Esophagus (tissue), 2 donors: ENCODE measurements at regions not wholly inside any gene's neighbourhood (a gene's known extent, or its start where the extent isn't known, plus 50 kb on each side); places are given as distances from the start of the nearest gene placed in this dataset.

Experiments
- H3K27ac ChIP-seq, 2 donors: one replicate each; pipeline ENCODE4 v1.5.1; 2013; ENCODE audit warnings: low read depth in 2 of 2, mild to moderate bottlenecking in 2 of 2, inconsistent platforms in 1 of 2, low read length in 1 of 2, moderate library complexity in 1 of 2
- H3K27me3 ChIP-seq, 2 donors: one replicate each; pipeline ENCODE4 v1.6.1; 2013; ENCODE audit warnings: low read length in 2 of 2, control low read depth in 1 of 2, mild to moderate bottlenecking in 1 of 2; ENCODE audit not compliant: insufficient read depth in 2 of 2, control insufficient read depth in 1 of 2
- H3K36me3 ChIP-seq, 2 donors: one replicate each; pipeline ENCODE4 v1.6.1; 2013; ENCODE audit warnings: low read length in 1 of 2; ENCODE audit not compliant: control insufficient read depth in 2 of 2, insufficient read depth in 2 of 2
- H3K4me1 ChIP-seq, 2 donors: one replicate each; pipeline ENCODE4 v1.6.1; 2013; ENCODE audit warnings: low read length in 1 of 2; ENCODE audit not compliant: control insufficient read depth in 2 of 2, insufficient read depth in 2 of 2
- H3K4me3 ChIP-seq, 2 donors: one replicate each; pipeline ENCODE4 v1.5.1; 2013; ENCODE audit warnings: low read length in 2 of 2, mild to moderate bottlenecking in 2 of 2, low read depth in 1 of 2, moderate library complexity in 1 of 2
- H3K9me3 ChIP-seq, 2 donors: one replicate each; pipeline ENCODE4 v1.6.1; 2013; ENCODE audit warnings: mild to moderate bottlenecking in 2 of 2, low read depth in 1 of 2, low read length in 1 of 2, moderate library complexity in 1 of 2; ENCODE audit not compliant: control insufficient read depth in 2 of 2, insufficient read depth in 1 of 2
- WGBS, 2 donors: extraction: QIAGEN DNeasy Blood & Tissue Kit; methylation state at CpG; one replicate each; pipeline ENCODE4 v1.1.7; 2013; 5-methylcytosine and 5-hydroxymethylcytosine counted together
- donor health status: healthy with polysubstance abuse.
- donor health status: Bipolar disorder and iron deficiency.

DNA sequence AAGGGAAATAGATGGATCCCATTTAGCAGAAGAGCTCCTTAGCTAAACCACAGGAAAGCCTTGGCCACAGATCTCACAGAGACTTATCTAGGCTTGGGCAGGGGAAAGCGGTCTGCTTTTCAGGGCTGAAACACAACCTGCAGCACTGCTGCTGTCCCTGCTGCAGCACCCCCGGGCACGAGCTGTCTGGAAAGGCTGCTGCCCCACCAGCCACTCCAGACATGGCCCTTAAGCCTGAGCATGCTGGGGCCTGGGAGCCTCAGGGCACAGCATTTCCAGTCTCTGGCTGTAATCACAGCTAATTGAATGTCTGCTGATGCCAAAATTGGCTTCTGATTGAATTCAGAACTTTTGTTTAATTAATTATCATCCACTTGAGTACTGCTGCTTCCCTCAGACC, 115.0 kb downstream of the TMPRSS5 start:
- H3K4me1 ChIP-seq: no peaks in the 10 kb centered on the region
- no peak overlapping the region for H3K4me3 ChIP-seq
- no peaks in the 10 kb centered on the region for H3K27me3 ChIP-seq
- no peaks in the 10 kb centered on the region for H3K36me3 ChIP-seq
- H3K9me3 ChIP-seq: no peaks in the 10 kb centered on the region
- 34 to 42% methylated on average over 3 of the region's 3 CpGs for WGBS, 2 donors
- H3K27ac ChIP-seq: no peak overlapping the region

- H3K9me3 ChIP-seq: no peaks in the 10 kb centered on the region
- H3K36me3 ChIP-seq: no peaks in the 10 kb centered on the region
- H3K4me3 ChIP-seq: no peak overlapping the region
- no peaks in the 10 kb centered on the region for H3K27me3 ChIP-seq
- H3K4me1 ChIP-seq: no peaks in the 10 kb centered on the region
- 77 to 78% methylated on average over 4 of the region's 4 CpGs for WGBS, 2 donors
- no peak overlapping the region for H3K27ac ChIP-seq
These were observed 112.1 kb upstream of the DRD2 start for GRCh38 chr11:113587308-113587739.

GRCh38 chr11:113584371-113584770, 109.2 kb upstream of the DRD2 start:
- Histone ChIP-seq H3K4me3 (no peak overlapping the region), H3K4me1 (no peaks in the 10 kb centered on the region), H3K27ac (no peak overlapping the region), H3K27me3 (no peaks in the 10 kb centered on the region), H3K9me3 (no peaks in the 10 kb centered on the region), H3K36me3 (no peaks in the 10 kb centered on the region)
- 96 to 97% methylated on average over 6 of the region's 6 CpGs for WGBS, 2 donors

DNA sequence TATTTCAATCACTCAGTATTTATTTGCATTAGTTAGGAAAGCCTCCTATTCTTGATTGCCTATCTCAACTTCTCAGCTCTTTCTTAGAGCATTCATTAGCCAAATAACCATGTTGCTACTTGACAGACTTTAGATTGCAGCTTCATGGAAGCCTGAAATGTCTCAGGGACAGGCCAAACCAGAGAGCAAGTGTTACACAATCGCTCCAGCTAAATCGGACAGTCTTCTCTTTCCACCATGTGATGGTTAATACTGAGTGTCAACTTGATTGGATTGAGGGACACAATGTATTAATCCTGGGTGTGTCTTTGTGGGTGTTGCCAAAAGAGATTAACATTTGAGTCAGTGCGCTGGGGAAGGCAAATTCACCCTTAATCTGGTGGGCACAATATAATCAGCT, 106.5 kb upstream of the DRD2 start:
- 65 to 78% methylated on average over 3 of the region's 3 CpGs for WGBS, 2 donors
- Histone ChIP-seq H3K9me3 (no peaks in the 10 kb centered on the region), H3K27me3 (no peaks in the 10 kb centered on the region), H3K36me3 (no peaks in the 10 kb centered on the region), H3K4me1 (peaks cover 0 to 2% of the 10 kb centered on the region in 2 donors), H3K27ac (no peak overlapping the region), H3K4me3 (no peak overlapping the region)

DNA sequence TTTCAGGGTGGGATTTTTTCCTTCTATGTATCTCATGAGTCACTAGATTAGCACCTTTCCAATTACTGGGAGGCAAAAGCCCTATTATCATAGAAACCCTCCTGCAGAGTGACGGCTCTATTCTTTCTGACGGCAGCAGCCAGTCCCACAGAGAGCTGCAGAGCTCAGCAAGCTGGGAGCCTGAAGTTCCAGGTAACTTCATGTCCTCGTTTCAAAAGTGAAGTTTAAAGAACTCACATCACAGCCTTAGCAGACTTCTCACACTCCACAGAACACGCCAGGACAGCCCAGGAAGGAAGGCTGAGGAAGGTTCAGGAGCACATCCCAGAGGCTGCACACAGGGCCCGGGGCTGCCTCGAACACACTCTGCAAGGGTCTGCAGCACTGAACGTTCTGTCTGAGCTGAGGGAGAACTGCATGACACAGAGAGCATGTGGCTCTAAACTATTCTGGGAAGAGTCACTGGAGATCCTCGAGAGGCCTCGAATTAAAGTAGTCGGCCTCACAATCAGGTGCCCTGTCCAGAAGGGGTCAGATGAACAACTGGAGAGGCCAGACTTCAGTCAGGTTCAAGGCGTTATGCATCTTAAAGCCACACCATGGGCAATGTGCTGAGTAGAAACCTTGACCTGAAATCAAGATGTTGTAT, 104.2 kb upstream of the DRD2 start:
- Histone ChIP-seq H3K9me3 (no peaks in the 10 kb centered on the region), H3K4me1 (peaks cover 0 to 2% of the 10 kb centered on the region in 2 donors), H3K27me3 (no peaks in the 10 kb centered on the region), H3K4me3 (no peak overlapping the region), H3K27ac (no peak overlapping the region), H3K36me3 (no peaks in the 10 kb centered on the region)
- WGBS, 2 donors: 74 to 75% methylated on average over 11 of the region's 11 CpGs

DNA sequence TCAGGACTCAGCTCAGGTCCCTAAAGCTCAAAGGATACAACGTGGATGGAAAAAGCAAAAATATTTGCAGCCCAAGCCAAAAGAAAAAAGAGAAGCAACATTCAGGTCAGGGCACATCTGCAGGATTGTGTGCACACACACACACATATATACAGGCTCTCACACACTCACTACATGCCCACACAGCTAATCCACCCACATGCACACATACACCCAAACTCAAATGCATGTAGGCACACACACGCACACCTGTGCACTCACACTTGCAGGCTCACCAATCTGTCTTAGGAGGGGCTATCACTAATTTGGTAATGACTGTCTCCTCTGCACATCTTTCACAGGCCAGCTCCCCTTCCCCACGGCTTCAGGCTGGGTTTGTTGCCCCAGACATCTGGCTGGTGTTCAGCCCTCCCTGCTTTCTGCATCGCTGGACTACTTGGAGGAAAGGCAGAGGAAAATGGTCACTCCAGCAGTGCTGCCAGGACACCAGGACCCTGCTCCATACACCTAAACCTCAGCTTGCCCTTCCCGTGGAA, 103.6 kb upstream of the DRD2 start:
- 41 to 45% methylated on average over 5 of the region's 5 CpGs for WGBS, 2 donors
- Histone ChIP-seq H3K27ac (no peak overlapping the region), H3K9me3 (no peaks in the 10 kb centered on the region), H3K4me3 (no peak overlapping the region), H3K36me3 (no peaks in the 10 kb centered on the region), H3K27me3 (no peaks in the 10 kb centered on the region), H3K4me1 (peaks cover 0 to 2% of the 10 kb centered on the region in 2 donors)

GRCh38 chr11:113578033-113578380, 102.8 kb upstream of the DRD2 start:
- Histone ChIP-seq H3K36me3 (no peaks in the 10 kb centered on the region), H3K9me3 (no peaks in the 10 kb centered on the region), H3K27ac (no peak overlapping the region), H3K4me3 (no peak overlapping the region), H3K4me1 (peaks cover 0 to 2% of the 10 kb centered on the region in 2 donors), H3K27me3 (no peaks in the 10 kb centered on the region)
- WGBS, 2 donors: 58 to 62% methylated on average over 1 of the region's 1 CpG

- no peak overlapping the region for H3K4me3 ChIP-seq
- 45 to 49% methylated on average over 6 of the region's 6 CpGs for WGBS, 2 donors
- peaks cover 0 to 2% of the 10 kb centered on the region in 2 donors for H3K4me1 ChIP-seq
- no peaks in the 10 kb centered on the region for H3K36me3 ChIP-seq
- no peaks in the 10 kb centered on the region for H3K27me3 ChIP-seq
- H3K9me3 ChIP-seq: no peaks in the 10 kb centered on the region
- no peak overlapping the region for H3K27ac ChIP-seq
These were observed 102.3 kb upstream of the DRD2 start for GRCh38 chr11:113577356-113578032.

- 76 to 82% methylated on average over 2 of the region's 2 CpGs for WGBS, 2 donors
These were observed 99.4 kb upstream of the DRD2 start for GRCh38 chr11:113574586-113574985.

DNA sequence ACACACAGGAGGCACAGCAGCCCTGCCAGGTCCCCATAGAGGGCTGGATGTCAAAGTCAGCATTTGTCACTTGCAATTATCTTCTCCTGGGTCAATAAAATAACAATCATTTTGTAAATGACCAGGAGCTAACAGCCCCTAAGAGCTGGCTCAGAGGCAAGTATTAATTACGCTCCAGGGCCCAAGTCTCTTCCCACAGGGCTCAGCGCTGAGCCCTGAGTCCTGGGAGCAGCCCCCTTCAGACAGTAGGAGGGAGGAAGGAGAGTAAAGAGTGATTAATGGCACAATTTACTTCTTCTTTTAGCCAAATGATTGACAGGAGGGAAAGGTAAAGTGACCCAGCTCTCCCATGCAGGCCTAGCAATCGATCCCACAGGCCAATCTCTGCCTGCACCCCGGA, 99.0 kb upstream of the DRD2 start:
- Histone ChIP-seq H3K27me3 (no peaks in the 10 kb centered on the region), H3K9me3 (no peaks in the 10 kb centered on the region), H3K4me1 (peaks cover 0 to 2% of the 10 kb centered on the region in 2 donors), H3K36me3 (no peaks in the 10 kb centered on the region), H3K4me3 (no peak overlapping the region), H3K27ac (no peak overlapping the region)
- 82 to 88% methylated on average over 4 of the region's 4 CpGs for WGBS, 2 donors

More at GRCh38 chr11:113574586-113574985, 99.4 kb upstream of the DRD2 start:
- Histone ChIP-seq H3K27ac (no peak overlapping the region), H3K36me3 (no peaks in the 10 kb centered on the region), H3K27me3 (no peaks in the 10 kb centered on the region), H3K9me3 (no peaks in the 10 kb centered on the region), H3K4me3 (no peak overlapping the region), H3K4me1 (peaks cover 0 to 2% of the 10 kb centered on the region in 2 donors)
